ENCODE measurements at regions not wholly inside any gene's neighbourhood (a gene's known extent, or its start where the extent isn't known, plus 50 kb on each side); places are given as distances from the start of the nearest gene placed in this dataset.
"Not testable (repeated sequence)": the region's sequence is repeated elsewhere in the genome, so short reads cannot be mapped to it uniquely, and the experiment has no call there.

DNA sequence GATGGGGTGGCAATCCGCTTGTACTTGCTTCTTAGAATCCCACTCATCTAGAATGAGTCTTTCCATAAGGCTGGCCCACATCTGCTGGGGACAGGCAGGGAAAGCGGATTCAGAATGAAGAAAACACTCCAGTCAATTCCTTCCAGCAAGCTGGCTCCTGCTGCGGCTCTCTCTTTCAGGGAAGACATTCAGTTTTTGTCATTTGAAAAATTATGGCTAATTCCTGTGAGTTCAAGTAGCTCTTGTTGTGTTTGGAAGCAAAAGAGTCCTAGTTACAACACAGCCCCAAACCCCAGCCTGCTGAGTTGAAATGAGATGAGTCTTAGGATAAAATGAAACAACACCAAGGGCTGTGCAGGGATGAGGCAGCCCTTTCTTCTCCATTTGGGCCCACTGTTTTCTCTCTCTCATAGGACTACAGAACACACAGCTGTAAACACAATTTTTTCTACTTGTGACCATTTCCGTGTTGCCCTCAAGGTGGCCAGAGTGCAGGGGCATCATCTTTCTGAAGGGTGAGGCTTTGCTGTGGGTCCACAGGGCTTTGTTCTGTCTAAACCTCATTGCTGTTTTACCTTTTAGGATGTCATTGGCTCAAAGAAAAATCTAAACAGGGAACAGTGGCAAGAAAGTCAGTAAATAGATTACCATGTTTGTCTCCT lies 90.8 kb upstream of the EEPD1 start:
- TF ChIP-seq, protein P1, sequence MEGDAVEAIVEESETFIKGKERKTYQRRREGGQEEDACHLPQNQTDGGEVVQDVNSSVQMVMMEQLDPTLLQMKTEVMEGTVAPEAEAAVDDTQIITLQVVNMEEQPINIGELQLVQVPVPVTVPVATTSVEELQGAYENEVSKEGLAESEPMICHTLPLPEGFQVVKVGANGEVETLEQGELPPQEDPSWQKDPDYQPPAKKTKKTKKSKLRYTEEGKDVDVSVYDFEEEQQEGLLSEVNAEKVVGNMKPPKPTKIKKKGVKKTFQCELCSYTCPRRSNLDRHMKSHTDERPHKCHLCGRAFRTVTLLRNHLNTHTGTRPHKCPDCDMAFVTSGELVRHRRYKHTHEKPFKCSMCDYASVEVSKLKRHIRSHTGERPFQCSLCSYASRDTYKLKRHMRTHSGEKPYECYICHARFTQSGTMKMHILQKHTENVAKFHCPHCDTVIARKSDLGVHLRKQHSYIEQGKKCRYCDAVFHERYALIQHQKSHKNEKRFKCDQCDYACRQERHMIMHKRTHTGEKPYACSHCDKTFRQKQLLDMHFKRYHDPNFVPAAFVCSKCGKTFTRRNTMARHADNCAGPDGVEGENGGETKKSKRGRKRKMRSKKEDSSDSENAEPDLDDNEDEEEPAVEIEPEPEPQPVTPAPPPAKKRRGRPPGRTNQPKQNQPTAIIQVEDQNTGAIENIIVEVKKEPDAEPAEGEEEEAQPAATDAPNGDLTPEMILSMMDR (conservative IDR thresholded peaks at IDR 0.05; ENCODE audit: control insufficient read depth, insufficient read depth, low read depth, low read length) = peak; percentile 1
- peak; percentile 9 for DNase-seq (ENCODE audit: low read depth)
- no peak overlapping the region for H3K4me3 ChIP-seq (ENCODE audit: control insufficient read depth, low read depth, low read length)

DNA sequence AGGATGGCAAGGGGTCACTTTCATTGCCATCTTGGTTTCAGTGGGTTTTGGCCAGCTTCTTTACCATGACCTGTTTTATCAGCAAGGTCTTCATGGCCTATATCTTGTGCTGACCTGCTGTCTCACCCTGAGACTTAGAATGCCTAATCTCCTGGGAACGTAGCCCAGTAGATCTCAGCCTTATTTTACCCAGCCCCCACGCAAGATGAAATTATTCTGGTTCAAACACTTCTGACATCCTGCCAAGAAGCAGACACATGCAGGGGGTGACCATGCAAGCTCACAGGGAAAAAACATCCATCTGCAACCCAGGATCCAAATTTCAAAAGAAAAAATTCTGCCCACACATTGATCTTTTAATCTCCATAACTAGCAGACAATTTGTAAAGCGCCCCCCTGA lies 88.4 kb upstream of the EEPD1 start:
- TF ChIP-seq, protein P1 (conservative IDR thresholded peaks at IDR 0.05; ENCODE audit: control insufficient read depth, insufficient read depth, low read depth, low read length) = no peak
- no peak for DNase-seq (ENCODE audit: low read depth)
- H3K4me3 ChIP-seq (ENCODE audit: control insufficient read depth, low read depth, low read length) = no peak overlapping the region

DNA sequence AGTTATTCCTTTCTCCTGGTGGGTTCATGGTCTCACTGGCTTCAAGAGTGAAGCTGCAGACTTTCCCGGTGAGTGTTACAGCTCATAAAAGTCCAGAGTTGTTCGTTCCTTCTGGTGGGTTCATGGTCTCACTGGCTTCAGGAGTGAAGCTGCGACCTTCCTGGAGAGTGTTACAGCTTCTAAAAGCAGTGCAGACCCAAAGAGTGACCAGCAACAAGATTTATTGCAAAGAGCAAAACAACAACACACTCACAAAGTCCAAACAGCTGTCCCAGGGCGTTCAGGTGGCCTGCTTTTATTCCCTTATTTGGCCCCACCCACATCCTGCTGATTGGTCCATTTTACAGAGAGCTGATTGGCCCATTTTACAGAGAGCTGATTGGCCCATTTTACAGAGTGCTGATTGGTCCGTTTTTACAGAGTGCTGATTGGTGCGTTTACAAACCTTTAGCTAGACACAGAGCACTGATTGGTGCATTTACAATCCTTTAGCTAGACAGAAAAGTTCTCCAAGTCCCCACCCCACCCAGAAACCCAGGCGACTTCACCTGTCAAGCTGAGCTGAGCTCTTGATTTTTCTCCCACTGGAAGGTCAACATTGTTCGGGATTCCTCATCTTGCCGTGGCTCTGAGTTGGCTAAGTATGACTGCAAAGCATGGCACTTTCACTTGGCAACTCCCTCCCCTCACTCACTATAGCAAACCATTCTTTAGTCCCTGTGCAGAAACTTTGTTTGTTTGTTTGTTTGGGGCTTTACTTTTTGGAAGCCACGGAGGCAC lies 87.3 kb upstream of the EEPD1 start:
- not testable (repeated sequence) for DNase-seq (ENCODE audit: low read depth); H3K4me3 ChIP-seq (ENCODE audit: control insufficient read depth, low read depth, low read length)

DNA sequence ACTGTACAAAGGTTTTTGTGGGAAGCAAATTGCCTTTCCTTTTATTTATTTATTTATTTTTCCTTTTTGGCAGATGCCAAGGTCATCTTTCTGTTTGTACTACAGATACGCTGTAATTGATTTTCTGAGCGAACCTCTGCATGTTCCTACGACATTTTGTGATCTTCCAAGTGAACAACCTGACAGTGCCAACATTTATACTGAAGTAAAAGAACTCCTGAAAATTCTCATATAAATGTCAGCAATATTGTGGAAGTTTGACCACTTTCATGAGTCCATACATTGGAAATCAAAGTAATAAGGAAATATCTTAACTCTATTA lies 86.8 kb upstream of the EEPD1 start:
- H3K4me3 ChIP-seq (ENCODE audit: control insufficient read depth, low read depth, low read length) = no peak overlapping the region
- TF ChIP-seq, protein P1 (conservative IDR thresholded peaks at IDR 0.05; ENCODE audit: control insufficient read depth, insufficient read depth, low read depth, low read length) = no peak
- no peak for DNase-seq (ENCODE audit: low read depth)

DNA sequence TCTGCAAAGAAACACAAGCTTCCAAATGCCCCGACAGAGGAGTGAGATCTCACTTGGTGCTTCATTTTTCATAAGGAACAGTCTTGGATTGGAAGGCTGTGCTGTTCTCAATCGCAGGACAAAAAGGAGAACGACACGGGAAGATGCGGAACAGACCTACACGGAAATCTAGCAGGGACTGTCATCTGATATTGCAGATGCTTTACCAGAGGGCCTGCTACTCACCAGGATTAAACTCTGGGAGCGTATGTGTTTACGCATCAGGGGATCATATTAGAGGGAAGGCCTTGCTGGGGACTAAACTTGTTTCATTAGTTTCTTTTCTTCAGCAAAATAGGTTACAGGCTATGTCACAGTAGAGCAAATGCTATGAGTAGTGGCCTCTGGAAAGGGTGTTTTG lies 82.8 kb upstream of the EEPD1 start:
- TF ChIP-seq, protein P1 (conservative IDR thresholded peaks at IDR 0.05; ENCODE audit: control insufficient read depth, insufficient read depth, low read depth, low read length) = no peak
- no peak for DNase-seq (ENCODE audit: low read depth)
- no peak overlapping the region for H3K4me3 ChIP-seq (ENCODE audit: control insufficient read depth, low read depth, low read length)

DNA sequence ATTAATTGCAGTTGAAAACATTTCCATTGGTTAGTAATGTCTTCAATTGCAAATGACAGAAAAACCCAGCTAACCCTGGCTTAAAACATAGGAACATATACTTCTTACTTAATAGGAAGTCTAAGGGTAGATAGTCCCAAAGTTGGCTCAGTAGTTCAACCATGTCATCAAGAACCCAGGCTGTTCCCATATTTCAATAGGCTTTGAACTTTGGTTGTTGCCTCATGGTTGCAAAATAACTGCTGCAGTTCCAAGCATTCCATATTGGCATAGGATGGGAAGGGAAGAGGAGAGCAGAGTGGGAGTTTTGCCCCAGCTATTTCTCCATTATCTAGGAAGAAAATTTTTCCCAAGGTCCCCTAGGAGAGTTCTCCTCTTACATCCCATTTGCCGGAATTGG lies 81.4 kb upstream of the EEPD1 start:
- TF ChIP-seq, protein P1 (conservative IDR thresholded peaks at IDR 0.05; ENCODE audit: control insufficient read depth, insufficient read depth, low read depth, low read length) = no peak
- H3K4me3 ChIP-seq (ENCODE audit: control insufficient read depth, low read depth, low read length) = no peak overlapping the region
- peak; percentile 7 for DNase-seq (ENCODE audit: low read depth)

DNA sequence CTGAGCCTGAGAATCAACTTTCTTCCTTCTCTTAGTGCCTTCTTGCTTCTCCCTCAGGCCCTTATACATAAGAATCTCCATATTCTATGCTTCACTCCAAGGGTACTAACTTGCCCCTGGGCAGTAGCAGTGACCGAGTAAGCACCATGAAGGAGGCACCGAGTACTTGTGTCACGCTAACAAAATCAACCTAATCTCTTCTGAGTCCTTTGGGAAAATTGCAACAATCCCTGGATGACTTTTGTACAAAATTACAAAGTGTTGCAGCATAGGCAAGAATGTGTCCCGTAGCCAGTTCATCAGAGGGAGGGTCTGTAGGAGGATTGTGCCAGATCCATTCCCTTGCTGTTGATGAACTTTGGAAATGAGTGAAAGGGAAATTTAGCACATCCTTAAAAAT lies 80.4 kb upstream of the EEPD1 start:
- H3K4me3 ChIP-seq (ENCODE audit: control insufficient read depth, low read depth, low read length) = no peak overlapping the region
- no peak for DNase-seq (ENCODE audit: low read depth)
- TF ChIP-seq, protein P1 (conservative IDR thresholded peaks at IDR 0.05; ENCODE audit: control insufficient read depth, insufficient read depth, low read depth, low read length) = no peak
